ENCODE measurements at regions not wholly inside any gene's neighbourhood (a gene's known extent, or its start where the extent isn't known, plus 50 kb on each side); places are given as distances from the start of the nearest gene placed in this dataset.
A peak's percentile ranks its signal among the peaks of the same experiment; 100 is the strongest.

GRCh38 chr3:70853161-70853944 is 540.9 kb upstream of the MDFIC2 start:
- intact Hi-C loops (cut with micrococcal nuclease), result no loop called here
- no peak for TF ChIP-seq CTCF (IDR thresholded peaks at IDR 0.05)
- ATAC-seq (no peak), DNase-seq (no peak)
- H3K36me3 Mint-ChIP-seq (ENCODE audit: low read depth), result no peaks in the 10 kb centered on the region
- CTCF ChIA-PET, result interaction anchor here (1.2 kb wide), 1 partner anchor 16 kb away, joined by 3 read pairs; no protein-coding TSS in a partner anchor
- no peak overlapping the region for H3K27ac Mint-ChIP-seq
- POLR2A ChIA-PET, result interaction anchor here (0.7 kb wide), 2 partner anchors 61 to 93 kb away, joined by 3 to 5 read pairs; no protein-coding TSS in a partner anchor
- H3K4me3 Mint-ChIP-seq, result no peak overlapping the region
- H3K27me3 Mint-ChIP-seq, result peaks cover 14% of the 10 kb centered on the region
- H3K4me1 Mint-ChIP-seq (ENCODE audit: low read depth), result peaks cover 20% of the 10 kb centered on the region
- no peaks in the 10 kb centered on the region for H3K9me3 Mint-ChIP-seq

DNA sequence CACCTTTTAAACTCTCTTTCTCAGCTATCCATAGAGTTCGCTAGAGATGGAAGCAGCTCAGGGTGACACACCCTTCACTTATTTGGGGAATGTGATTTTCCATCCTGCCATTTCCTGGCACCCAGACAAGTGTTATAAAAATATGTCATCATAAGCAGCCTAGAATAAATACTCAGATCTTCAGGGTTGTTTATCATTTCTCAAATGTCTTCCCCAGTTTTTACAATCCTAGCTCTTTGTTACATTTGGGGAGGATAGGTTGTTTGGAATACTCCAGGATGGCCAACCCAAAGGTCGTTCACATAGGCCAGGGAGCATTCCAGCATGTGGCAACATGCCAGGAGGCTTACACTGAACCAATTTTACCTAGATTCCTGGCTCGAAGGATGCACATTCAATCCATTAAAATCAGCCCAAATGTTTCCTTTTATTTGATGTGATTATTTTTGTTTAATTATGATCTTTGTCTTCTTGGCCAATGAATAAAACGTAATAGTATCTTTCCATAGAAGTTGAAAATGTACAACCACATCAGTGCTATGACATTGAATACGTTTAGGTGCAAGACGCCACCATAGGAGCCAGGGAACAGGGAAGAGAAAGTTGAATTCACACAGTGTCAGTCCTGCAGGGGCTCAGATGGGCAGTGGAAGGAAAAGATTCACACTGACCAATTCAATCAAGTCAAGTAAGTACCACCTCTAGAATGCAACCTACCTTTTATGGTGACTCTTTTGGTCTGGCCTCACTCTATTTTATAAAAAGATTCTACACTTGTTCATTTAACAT is 537.7 kb upstream of the MDFIC2 start:
- H3K27ac Mint-ChIP-seq, result no peak overlapping the region
- ATAC-seq, result no peak
- no peak overlapping the region for H3K4me3 Mint-ChIP-seq
- intact Hi-C loops (cut with micrococcal nuclease), result no loop called here
- no peaks in the 10 kb centered on the region for H3K9me3 Mint-ChIP-seq
- POLR2A ChIA-PET, result interaction anchor here (1.1 kb wide), 1 partner anchor 10 kb away, joined by 3 read pairs; no protein-coding TSS in a partner anchor
- CTCF ChIA-PET, result no interaction called here
- H3K4me1 Mint-ChIP-seq (ENCODE audit: low read depth), result peaks cover 5% of the 10 kb centered on the region
- TF ChIP-seq CTCF (IDR thresholded peaks at IDR 0.05), result no peak
- no peak for DNase-seq
- H3K27me3 Mint-ChIP-seq, result peaks cover 14% of the 10 kb centered on the region
- no peaks in the 10 kb centered on the region for H3K36me3 Mint-ChIP-seq (ENCODE audit: low read depth)

DNA sequence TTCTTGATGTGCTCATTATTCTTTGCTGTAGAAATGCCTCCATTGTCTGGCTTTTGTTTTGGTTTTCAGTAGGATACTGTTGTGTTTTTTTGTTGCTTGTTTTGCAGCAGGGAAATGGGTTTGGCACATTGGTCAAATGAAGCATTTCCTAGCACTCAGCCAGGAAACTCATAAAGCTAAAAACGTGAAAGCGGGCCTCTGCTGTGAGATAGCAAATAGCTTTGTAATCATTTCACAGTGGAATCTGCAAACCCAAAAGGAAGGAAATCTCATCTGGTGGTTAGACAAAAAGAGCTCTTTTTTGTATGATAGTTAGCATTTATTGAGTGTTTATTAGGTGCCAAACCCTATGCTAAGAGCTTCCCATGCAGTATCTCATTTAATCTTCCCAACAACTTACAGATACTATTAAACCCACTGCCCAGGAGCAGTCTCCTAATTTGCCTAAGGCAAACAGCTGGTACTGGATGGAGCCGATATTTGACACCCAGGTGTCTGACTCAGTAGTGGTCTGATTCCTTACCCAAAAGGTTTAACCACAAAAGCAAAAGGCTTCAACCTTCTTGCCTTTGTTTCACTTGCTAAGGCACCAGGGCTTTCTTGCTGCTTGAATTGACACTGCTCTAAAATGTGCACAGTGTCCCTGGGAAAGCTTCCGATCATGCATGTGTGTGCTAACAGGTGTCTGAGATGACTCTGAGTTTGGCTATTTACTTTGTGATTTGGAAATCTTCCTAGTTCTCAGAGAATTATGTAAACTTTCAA is 527.9 kb upstream of the MDFIC2 start:
- peak; percentile 39 for ATAC-seq

GRCh38 chr3:70833239-70833960 is 521.0 kb upstream of the MDFIC2 start:
- no peak for DNase-seq
- POLR2A ChIA-PET, result no interaction called here
- no peak for ATAC-seq
- CTCF ChIA-PET, result interaction anchor here (1.0 to 1.2 kb wide), 2 partner anchors 14 to 15 kb away, joined by 4 read pairs; no protein-coding TSS in a partner anchor
- Mint-ChIP-seq H3K4me3 (no peak overlapping the region), H3K9me3 (no peaks in the 10 kb centered on the region), H3K27ac (no peak overlapping the region), H3K36me3 (ENCODE audit: low read depth) (no peaks in the 10 kb centered on the region), H3K4me1 (ENCODE audit: low read depth) (no peaks in the 10 kb centered on the region), H3K27me3 (no peaks in the 10 kb centered on the region)
- intact Hi-C loops (cut with micrococcal nuclease), result no loop called here
- TF ChIP-seq CTCF (IDR thresholded peaks at IDR 0.05), result no peak

More for the DNA sequence above, 527.9 kb upstream of the MDFIC2 start:
- peaks cover 4% of the 10 kb centered on the region for H3K27me3 Mint-ChIP-seq
- H3K4me3 Mint-ChIP-seq, result no peak overlapping the region
- peaks cover 10% of the 10 kb centered on the region for H3K4me1 Mint-ChIP-seq (ENCODE audit: low read depth)
- H3K36me3 Mint-ChIP-seq (ENCODE audit: low read depth), result no peaks in the 10 kb centered on the region
- ChIA-PET CTCF (no interaction called here), POLR2A (interaction anchor here (0.8 kb wide), 1 partner anchor 9 kb away, joined by 3 read pairs; no protein-coding TSS in a partner anchor)
- DNase-seq, result no peak
- no peak overlapping the region for H3K27ac Mint-ChIP-seq
- TF ChIP-seq CTCF (IDR thresholded peaks at IDR 0.05), result no peak
- intact Hi-C loops (cut with micrococcal nuclease), result no loop called here
- no peaks in the 10 kb centered on the region for H3K9me3 Mint-ChIP-seq

Data from activated CD8-positive, alpha-beta T cell treated with anti-CD3 and anti-CD28 coated beads for 36 hours (primary cell).